ENCODE measurements at regions not wholly inside any gene's neighbourhood (a gene's known extent, or its start where the extent isn't known, plus 50 kb on each side); places are given as distances from the start of the nearest gene placed in this dataset.

DNA sequence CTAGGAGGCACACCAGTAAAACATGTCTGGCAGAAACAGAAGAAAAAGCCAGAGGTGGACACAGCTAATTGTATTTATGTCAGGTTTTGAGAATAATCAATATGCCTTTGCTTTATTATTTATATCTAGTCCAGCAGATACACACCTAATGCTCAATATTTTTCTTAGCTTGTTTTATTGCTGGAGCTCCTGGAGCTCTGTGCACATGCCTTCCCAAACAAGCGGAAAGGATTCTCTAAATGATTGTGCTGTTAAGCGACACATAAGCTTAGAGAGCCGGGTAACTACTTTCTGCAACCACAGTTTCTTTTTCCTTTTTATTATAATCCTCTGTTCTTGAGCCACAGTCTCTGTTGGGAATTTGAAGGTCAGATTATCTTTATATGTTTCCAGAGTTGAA lies 177.3 kb upstream of the ST6GAL2 start:
- Mint-ChIP-seq H3K4me1 (no peaks in the 10 kb centered on the region), H3K27me3 (no peaks in the 10 kb centered on the region), H3K9me3 (ENCODE audit: insufficient read depth) (no peaks in the 10 kb centered on the region), H3K4me3 (no peak overlapping the region), H3K27ac (no peak overlapping the region)
- Histone ChIP-seq H3K9me3 (ENCODE audit: control extremely low read depth in 1 of 3, control insufficient read depth in 2 of 3, insufficient read depth in 1 of 3, low read length in 2 of 3) (no peaks in the 10 kb centered on the region), H2AFZ (ENCODE audit: insufficient read depth, low read depth, low read length, poor library complexity, severe bottlenecking) (no peak overlapping the region), H3K9ac (ENCODE audit: low read length) (no peak overlapping the region), H3K4me2 (replicated peaks; ENCODE audit: low read depth, low read length, poor library complexity, severe bottlenecking) (no peak overlapping the region), H3K27me3 (replicated peaks in 1 of 4; ENCODE audit: control extremely low read depth in 1 of 4, control insufficient read depth in 3 of 4, insufficient read depth in 4 of 4, low read length in 3 of 4) (no peaks in the 10 kb centered on the region), H3K4me1 (ENCODE audit: control insufficient read depth in 2 of 2, insufficient read depth in 2 of 2, low read length in 2 of 2) (no peaks in the 10 kb centered on the region), H3K4me3 (ENCODE audit: control extremely low read depth in 1 of 5, extremely low read depth in 1 of 5, insufficient read depth in 1 of 5, low read depth in 2 of 5, low read length in 4 of 5) (no peak overlapping the region), H4K20me1 (ENCODE audit: control insufficient read depth, insufficient read depth, low read length, poor library complexity, severe bottlenecking) (no peaks in the 10 kb centered on the region), H3K36me3 (replicated peaks in 1 of 2; ENCODE audit: control extremely low read depth in 1 of 2, control insufficient read depth in 1 of 2, extremely low read depth in 1 of 2, insufficient read depth in 2 of 2, low read length in 1 of 2) (no peaks in the 10 kb centered on the region), H3K27ac (ENCODE audit: low read length in 2 of 2) (no peak overlapping the region), H3K79me2 (ENCODE audit: control insufficient read depth, insufficient read depth, low read length) (no peaks in the 10 kb centered on the region)
- intact Hi-C loops (cut with micrococcal nuclease) = no loop called here
- TF ChIP-seq, protein P1, sequence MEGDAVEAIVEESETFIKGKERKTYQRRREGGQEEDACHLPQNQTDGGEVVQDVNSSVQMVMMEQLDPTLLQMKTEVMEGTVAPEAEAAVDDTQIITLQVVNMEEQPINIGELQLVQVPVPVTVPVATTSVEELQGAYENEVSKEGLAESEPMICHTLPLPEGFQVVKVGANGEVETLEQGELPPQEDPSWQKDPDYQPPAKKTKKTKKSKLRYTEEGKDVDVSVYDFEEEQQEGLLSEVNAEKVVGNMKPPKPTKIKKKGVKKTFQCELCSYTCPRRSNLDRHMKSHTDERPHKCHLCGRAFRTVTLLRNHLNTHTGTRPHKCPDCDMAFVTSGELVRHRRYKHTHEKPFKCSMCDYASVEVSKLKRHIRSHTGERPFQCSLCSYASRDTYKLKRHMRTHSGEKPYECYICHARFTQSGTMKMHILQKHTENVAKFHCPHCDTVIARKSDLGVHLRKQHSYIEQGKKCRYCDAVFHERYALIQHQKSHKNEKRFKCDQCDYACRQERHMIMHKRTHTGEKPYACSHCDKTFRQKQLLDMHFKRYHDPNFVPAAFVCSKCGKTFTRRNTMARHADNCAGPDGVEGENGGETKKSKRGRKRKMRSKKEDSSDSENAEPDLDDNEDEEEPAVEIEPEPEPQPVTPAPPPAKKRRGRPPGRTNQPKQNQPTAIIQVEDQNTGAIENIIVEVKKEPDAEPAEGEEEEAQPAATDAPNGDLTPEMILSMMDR (IDR thresholded peaks at IDR 0.05) = no peak
- TF ChIP-seq EZH2 (IDR thresholded peaks at IDR 0.05; ENCODE audit: borderline replicate concordance, insufficient read depth, low read depth, low read length, poor library complexity, severe bottlenecking) = no peak
- WGBS (ENCODE audit: insufficient coverage) = no CpG with 5 or more reads among the region's 3 CpGs
- ChIA-PET CTCF (no interaction called here), POLR2A (no interaction called here)
- DNase-seq (no peak), ATAC-seq (ENCODE audit: low read depth) (no peak)

DNA sequence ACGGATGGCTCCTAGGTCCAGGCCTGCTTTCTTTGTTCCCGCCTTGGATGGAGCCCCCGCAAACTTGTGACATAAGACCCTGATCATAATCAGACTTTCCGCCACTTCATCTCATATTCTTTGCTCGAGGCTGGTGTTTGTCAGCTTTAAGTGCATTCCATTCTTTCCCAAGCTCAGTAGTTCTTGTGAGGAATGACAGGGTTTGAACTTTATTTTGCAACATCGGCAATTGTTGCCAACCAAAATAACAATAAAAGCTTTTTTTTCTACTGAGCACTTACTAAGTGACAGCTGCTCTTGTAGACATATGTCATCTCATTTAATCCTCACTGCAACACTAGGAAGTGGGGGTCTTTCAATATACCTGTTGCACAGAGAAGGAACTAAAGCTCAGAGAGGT lies 178.8 kb upstream of the ST6GAL2 start:
- H4K20me1 ChIP-seq (ENCODE audit: control insufficient read depth, insufficient read depth, low read length, poor library complexity, severe bottlenecking) = no peaks in the 10 kb centered on the region
- 94% methylated on average over 3 of the region's 6 CpGs for WGBS (ENCODE audit: insufficient coverage)
- no peak for ATAC-seq (ENCODE audit: low read depth)

More for the DNA sequence above, 178.8 kb upstream of the ST6GAL2 start:
- Histone ChIP-seq H3K9ac (ENCODE audit: low read length) (no peak overlapping the region), H3K27me3 (replicated peaks in 1 of 4; ENCODE audit: control extremely low read depth in 1 of 4, control insufficient read depth in 3 of 4, insufficient read depth in 4 of 4, low read length in 3 of 4) (no peaks in the 10 kb centered on the region), H3K9me3 (ENCODE audit: control extremely low read depth in 1 of 3, control insufficient read depth in 2 of 3, insufficient read depth in 1 of 3, low read length in 2 of 3) (no peaks in the 10 kb centered on the region), H2AFZ (ENCODE audit: insufficient read depth, low read depth, low read length, poor library complexity, severe bottlenecking) (no peak overlapping the region), H3K4me2 (replicated peaks; ENCODE audit: low read depth, low read length, poor library complexity, severe bottlenecking) (no peak overlapping the region), H3K79me2 (ENCODE audit: control insufficient read depth, insufficient read depth, low read length) (no peaks in the 10 kb centered on the region), H3K4me3 (ENCODE audit: control extremely low read depth in 1 of 5, extremely low read depth in 1 of 5, insufficient read depth in 1 of 5, low read depth in 2 of 5, low read length in 4 of 5) (no peak overlapping the region), H3K4me1 (ENCODE audit: control insufficient read depth in 2 of 2, insufficient read depth in 2 of 2, low read length in 2 of 2) (no peaks in the 10 kb centered on the region), H3K36me3 (replicated peaks in 1 of 2; ENCODE audit: control extremely low read depth in 1 of 2, control insufficient read depth in 1 of 2, extremely low read depth in 1 of 2, insufficient read depth in 2 of 2, low read length in 1 of 2) (no peaks in the 10 kb centered on the region), H3K27ac (ENCODE audit: low read length in 2 of 2) (no peak overlapping the region)
- H3K27me3 Mint-ChIP-seq = no peaks in the 10 kb centered on the region
- intact Hi-C loops (cut with micrococcal nuclease) = no loop called here
- DNase-seq = no peak
- H3K4me1 Mint-ChIP-seq = no peaks in the 10 kb centered on the region
- no peak overlapping the region for H3K27ac Mint-ChIP-seq
- CTCF ChIA-PET = no interaction called here
- TF ChIP-seq, protein P1 (IDR thresholded peaks at IDR 0.05) = no peak
- no peak for TF ChIP-seq EZH2 (IDR thresholded peaks at IDR 0.05; ENCODE audit: borderline replicate concordance, insufficient read depth, low read depth, low read length, poor library complexity, severe bottlenecking)
- POLR2A ChIA-PET = no interaction called here
- no peak overlapping the region for H3K4me3 Mint-ChIP-seq
- H3K9me3 Mint-ChIP-seq (ENCODE audit: insufficient read depth) = no peaks in the 10 kb centered on the region

Measured in B cell (primary cell).